ENCODE measurements at regions not wholly inside any gene's neighbourhood (a gene's known extent, or its start where the extent isn't known, plus 50 kb on each side); places are given as distances from the start of the nearest gene placed in this dataset.

- TF ChIP-seq EP300 (IDR thresholded peaks at IDR 0.05) (no peak), POLR2A (IDR thresholded peaks at IDR 0.05) (no peak), CTCF (IDR thresholded peaks at IDR 0.05) (no peak), POLR2AphosphoS5 (IDR thresholded peaks at IDR 0.05) (no peak)
Measured at GRCh38 chr16:64586781-64587180, 535.1 kb downstream of the CDH11 start.

Data from stomach (tissue), 4 donors.